ENCODE measurements at regions not wholly inside any gene's neighbourhood (a gene's known extent, or its start where the extent isn't known, plus 50 kb on each side); places are given as distances from the start of the nearest gene placed in this dataset.
"Not testable (repeated sequence)": the region's sequence is repeated elsewhere in the genome, so short reads cannot be mapped to it uniquely, and the experiment has no call there.

GRCh38 chr4:128535510-128535909 lies 247.9 kb upstream of the PGRMC2 start:
- DNase-seq (ENCODE audit: low read depth in 2 of 2, low spot score in 1 of 2), result not testable (repeated sequence)

DNA sequence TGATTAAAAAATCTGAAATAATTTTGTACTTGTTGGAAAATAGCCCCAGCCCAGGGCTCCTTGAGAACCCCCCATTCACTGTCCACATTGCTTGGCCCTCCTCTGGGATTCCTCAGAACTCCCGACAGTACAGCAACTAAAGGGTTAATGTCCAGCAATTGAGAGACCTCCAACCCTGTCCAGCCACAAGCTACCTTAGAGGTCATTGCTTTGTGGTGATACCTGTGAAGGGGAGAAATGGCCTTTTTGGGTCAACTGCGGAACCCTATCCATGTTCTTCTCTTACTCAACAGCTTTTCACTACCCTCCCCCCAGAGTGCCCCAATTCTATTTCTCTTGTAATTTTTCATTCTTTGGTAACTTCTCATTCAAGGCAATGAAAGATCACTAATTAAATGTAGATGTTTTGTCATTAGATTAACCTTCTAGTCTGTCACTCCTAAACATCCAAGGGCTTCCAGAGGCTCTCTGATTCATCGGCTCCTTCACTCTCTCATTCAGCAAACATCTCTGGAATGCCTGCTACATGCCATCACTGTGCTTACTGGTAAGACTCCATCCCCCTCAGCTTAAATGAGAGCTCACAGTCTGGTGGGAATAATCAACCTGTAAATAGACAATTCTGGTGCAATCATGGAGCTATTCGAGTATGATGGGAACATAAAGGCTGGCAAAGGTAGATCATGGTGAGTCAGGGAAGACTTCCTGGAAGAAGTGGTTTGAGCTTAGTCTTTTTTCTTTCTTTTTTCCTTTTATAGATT lies 241.4 kb upstream of the PGRMC2 start:
- DNase-seq (ENCODE audit: low read depth in 2 of 2, low spot score in 1 of 2), result no peak

GRCh38 chr4:128527946-128528576 lies 240.4 kb upstream of the PGRMC2 start:
- no peak for DNase-seq (ENCODE audit: low read depth in 2 of 2, low spot score in 1 of 2)

GRCh38 chr4:128527351-128527750 lies 239.7 kb upstream of the PGRMC2 start:
- DNase-seq (ENCODE audit: low read depth in 2 of 2, low spot score in 1 of 2), result no peak

DNA sequence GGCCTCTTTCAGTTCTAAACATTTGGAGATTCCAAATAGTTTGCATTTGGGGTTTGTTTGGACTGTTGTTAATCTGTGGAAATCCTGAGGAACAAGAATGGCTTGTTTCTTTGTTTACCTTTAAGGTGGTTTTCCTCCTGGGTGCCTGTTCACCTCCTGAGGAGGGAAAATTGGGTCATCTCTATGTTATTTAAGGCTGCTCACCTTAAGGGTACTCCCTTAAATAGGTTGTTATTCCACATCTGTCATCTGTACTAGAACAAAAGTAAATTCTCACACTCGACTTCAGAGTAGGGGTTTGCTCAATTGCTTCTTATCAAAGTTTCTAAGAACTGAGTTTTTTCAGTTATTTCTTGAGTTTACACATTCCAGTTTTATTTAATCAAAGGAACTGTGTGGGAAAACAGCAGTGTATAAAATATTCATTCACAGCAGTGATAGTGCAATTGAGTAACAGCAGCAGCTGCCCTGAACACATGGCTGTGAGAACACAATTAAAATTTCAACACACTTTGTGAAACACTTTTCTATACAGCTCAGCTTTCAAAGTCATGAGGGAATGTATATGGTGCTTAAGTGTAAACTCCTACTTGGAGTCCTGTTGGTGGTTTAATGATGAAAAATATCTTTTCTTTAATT lies 238.5 kb upstream of the PGRMC2 start:
- no peak for DNase-seq (ENCODE audit: low read depth in 2 of 2, low spot score in 1 of 2)

DNA sequence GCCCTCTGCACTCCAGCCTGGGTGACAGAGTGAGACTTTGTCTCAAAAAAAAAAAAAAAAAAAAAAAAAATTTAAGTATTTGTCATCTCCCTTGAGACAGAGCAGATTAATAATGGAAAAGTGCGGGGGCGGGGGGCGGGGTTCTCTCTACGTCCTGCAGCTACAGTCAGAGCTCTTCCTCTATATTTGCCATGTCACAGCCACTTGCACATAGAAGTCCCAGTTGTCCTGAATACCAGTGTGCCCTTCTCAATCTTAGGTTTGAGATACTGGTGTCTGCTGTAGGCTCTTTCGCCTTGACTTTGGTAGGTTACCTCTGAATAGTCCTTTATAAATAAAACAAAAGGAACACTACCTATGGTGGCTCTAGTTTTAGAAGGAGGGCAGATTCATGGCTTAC lies 237.8 kb upstream of the PGRMC2 start:
- DNase-seq (ENCODE audit: low read depth in 2 of 2, low spot score in 1 of 2), result no peak

DNA sequence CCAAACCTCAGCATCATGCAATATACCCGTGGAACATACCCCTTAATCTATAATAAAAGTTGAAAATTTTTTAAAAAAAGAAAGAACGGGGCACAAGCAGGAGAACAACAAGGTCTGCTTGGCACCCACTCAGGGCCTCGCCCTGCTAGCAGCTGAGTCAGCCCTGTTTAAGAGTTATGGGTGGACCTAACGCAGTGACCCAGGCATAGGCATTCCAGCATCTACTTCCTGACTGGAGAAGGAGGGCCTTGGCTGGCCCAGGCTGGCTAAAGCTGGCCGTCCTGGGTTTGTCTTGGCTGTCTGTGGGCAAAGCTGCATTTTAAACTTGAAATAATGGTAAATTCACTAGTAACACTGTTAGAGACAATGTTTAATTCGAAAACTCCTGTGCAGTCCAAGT lies 236.7 kb upstream of the PGRMC2 start:
- DNase-seq (ENCODE audit: low read depth in 2 of 2, low spot score in 1 of 2), result no peak

- DNase-seq (ENCODE audit: low read depth in 2 of 2, low spot score in 1 of 2), result no peak
These were observed 234.1 kb upstream of the PGRMC2 start for GRCh38 chr4:128521648-128522111.

DNA sequence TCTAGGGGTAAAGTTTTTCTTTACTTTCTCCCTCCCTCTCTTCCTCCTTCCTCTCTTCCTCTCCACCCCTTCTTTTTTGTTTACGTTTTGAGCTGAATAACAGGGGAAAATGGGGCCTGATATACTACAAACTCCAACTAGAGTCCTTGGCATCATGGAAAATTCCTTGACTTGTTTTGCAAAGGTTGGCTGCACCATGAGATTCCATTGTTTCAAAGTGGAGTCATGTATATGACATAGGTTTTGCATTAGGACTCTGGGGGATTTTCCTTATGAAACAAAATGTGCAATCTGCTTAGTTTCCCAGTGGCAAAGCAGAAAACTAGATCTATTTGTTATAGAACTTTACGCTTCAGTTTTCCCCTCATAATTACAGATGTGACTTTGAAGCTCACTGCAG lies 233.5 kb upstream of the PGRMC2 start:
- no peak for DNase-seq (ENCODE audit: low read depth in 2 of 2, low spot score in 1 of 2)

DNA sequence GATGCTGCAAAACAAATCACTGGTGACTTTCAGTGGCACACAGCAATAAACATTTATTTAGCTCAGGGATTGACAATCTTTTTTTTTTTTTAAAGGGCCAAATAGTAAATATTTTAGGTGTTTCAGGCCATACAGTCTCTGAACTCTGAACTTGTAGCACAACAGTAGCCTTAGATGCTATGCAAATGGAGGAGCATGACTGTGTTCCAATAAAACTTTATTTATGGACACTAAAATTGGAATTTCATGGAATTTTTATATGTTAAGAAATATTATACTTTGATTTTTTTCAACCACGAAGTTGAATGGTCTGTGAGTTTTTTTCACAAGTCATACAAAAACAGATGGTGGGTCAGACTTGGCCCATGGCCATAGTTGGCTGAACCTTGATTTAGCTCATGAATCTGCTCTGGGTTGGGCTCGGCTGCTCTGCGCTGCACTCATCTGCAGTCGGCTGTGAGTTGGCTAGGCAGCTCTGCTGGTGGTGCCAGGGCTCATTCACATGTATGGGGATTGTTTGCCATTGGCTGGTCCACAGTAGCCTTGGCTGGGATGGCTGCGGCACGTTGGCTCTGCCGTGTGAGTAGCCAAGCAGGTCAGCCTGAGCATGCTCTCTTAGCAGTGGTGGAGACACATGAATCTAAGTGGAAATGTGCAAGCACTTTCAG lies 231.7 kb upstream of the PGRMC2 start:
- DNase-seq (ENCODE audit: low read depth in 2 of 2, low spot score in 1 of 2), result no peak

GRCh38 chr4:128517739-128518510 lies 230.3 kb upstream of the PGRMC2 start:
- no peak for DNase-seq (ENCODE audit: low read depth in 2 of 2, low spot score in 1 of 2)

DNA sequence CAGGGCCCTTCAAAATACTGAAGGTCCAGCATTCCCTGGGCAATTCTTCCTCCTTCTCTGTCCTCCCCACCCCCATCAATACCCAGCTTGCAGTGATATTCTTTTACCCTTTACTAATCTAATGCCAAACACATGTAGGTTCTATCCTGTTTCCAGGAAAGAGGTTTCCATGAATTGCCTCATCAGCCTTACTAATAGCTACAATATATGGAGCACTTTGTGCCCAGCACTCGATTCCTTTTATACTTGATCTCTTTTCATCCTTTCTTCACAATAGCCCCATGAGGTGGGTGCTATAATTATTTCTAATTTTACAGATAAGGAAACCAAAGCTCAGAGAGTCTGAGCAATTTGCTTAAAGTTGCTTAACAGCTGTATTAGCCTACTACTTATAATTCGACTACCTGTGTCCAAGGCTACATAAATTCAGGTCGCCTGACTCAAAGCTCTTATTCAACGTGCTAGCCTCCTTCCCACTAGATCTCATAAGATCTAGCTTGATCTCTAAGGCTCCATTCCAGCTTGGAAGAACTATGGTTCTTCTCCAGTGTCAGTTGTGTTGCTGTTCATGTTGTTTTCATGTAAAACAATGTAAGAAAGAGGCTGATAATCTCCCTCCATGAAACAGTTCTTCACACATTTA lies 229.6 kb upstream of the PGRMC2 start:
- DNase-seq (ENCODE audit: low read depth in 2 of 2, low spot score in 1 of 2), result no peak

GRCh38 chr4:128516301-128516969 lies 228.8 kb upstream of the PGRMC2 start:
- DNase-seq (ENCODE audit: low read depth in 2 of 2, low spot score in 1 of 2), result no peak

DNA sequence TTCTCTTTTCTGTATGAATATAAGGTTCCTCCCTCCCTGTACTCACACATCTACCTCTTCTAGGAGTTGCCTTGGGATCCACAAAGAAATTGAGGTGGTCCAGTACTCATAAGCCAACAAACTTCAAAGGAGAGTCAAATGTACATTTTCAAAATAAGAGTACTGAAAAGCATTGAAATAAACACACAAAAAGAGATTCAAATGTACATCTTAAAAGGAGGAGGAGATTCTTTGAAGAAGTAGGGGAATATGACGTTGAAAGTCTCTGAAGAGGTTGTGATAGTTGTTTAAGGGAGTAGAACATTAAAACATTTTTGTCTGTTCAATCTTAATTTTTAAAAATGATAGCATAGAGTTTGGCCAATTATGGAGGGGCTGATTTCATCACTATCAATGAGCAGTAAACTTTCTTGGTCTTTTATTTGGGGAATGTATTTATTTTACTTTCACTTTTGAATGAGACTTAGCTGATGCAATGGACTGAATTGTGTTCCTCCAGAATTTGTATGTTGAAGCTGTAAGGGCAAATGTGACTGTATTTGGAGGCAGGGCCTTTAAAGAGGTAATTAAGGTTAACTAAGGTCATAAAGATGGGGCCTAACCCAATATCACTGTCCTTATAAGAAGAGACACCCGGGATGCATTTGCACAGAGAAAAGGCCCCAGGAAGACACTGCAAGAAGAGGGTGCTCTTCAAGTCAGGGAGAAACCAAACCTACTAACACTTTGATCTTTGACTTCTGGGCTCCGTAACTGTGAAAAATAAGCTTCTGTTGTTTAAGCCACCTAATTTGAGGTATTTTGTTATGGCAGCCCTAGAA lies 226.3 kb upstream of the PGRMC2 start:
- DNase-seq (ENCODE audit: low read depth in 2 of 2, low spot score in 1 of 2), result no peak

- DNase-seq (ENCODE audit: low read depth in 2 of 2, low spot score in 1 of 2), result no peak
These were observed 225.2 kb upstream of the PGRMC2 start for GRCh38 chr4:128512767-128513322.

DNA sequence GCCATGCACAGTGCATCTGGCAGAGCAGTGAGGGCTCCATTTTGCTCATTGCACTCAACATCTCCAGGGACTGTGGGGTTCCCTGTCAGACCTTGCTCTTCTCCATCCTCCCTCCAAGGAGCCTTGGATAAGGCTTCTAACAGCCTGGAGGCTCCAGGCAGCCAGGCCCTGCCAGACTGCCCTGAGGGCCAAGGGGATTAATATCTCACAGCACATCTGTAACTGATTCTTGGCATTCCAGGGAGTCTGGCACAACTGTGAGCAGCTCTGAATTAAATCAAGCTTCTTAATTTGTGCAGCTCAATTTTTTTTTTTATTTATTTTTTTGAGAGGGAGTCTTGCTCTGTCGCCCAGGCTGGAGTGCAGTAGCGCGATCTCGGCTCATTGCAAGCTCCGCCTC lies 224.5 kb upstream of the PGRMC2 start:
- no peak for DNase-seq (ENCODE audit: low read depth in 2 of 2, low spot score in 1 of 2)

DNA sequence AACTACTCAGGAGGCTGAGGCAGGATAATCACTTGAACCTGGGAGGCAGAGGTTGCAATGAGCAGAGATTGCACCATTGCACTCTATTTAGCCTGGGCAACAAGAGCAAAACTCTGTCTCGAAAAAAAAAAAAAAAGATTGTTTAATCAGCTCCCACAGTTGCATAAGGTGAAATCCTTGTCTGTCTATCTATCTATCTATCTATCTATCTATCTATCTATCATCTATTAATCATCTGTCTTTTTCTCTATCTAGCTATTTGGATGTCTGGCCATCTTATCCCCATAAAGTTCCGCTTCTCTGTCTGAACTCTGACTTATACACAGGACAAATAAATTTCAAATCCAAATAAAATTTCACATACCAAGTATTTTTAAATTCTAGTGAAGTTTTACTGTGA lies 223.2 kb upstream of the PGRMC2 start:
- DNase-seq (ENCODE audit: low read depth in 2 of 2, low spot score in 1 of 2), result no peak

GRCh38 chr4:128502818-128503527 lies 215.4 kb upstream of the PGRMC2 start:
- DNase-seq (ENCODE audit: low read depth in 2 of 2, low spot score in 1 of 2), result no peak

Measured in stimulated activated CD8-positive, alpha-beta memory T cell treated with anti-CD3 and anti-CD28 coated beads, Interleukin-4, amount 100 ng/mL, for 4 hours (primary cell).